OCI-LY7 (cell line): ENCODE measurements at regions not wholly inside any gene's neighbourhood (a gene's known extent, or its start where the extent isn't known, plus 50 kb on each side); places are given as distances from the start of the nearest gene placed in this dataset.

ENCODE experiments used
- BruUV-seq: library from RNA; stranded (reverse); fragments of 400-500 nt; replicated peaks from 2 replicates; lab custom pipeline; 2021; lab: Mats Ljungman, UMichigan
- CTCF ChIA-PET: fragments of 300-600 bp; sonication (Branson Sonifier 250); formaldehyde crosslinking; loops from one replicate; lab custom pipeline; 2022; ENCODE audit warnings: antibody characterized with exemption; ENCODE audit not compliant: unreplicated experiment; lab: Charles Lee
- POLR2A ChIA-PET: fragments of 300-600 bp; sonication (Branson Sonifier 250); formaldehyde crosslinking; loops from one replicate; lab custom pipeline; 2022; ENCODE audit warnings: antibody characterized with exemption; lab: Charles Lee
- DNase-seq: peaks from one replicate; pipeline ENCODE4 v3.0.0-alpha.2; 2015; ENCODE audit warnings: low spot score
- H2AFZ ChIP-seq: fragments of 200-600 bp; sonication (generic), shearing (Covaris generic); 2 replicates; pipeline ENCODE4 v1.6.1; 2014; ENCODE audit warnings: mild to moderate bottlenecking, antibody characterized with exemption, low read length, moderate library complexity
- H3K27ac ChIP-seq: fragments of 200-600 bp; sonication (generic); 2 replicates; pipeline ENCODE4 v1.5.1; 2014; ENCODE audit warnings: mixed run types, low read depth, mild to moderate bottlenecking, moderate library complexity, low read length, inconsistent platforms; ENCODE audit not compliant: poor library complexity, severe bottlenecking
- H3K36me3 ChIP-seq: fragments of 200-600 bp; sonication (generic); 2 replicates; pipeline ENCODE4 v1.6.1; 2014; ENCODE audit warnings: mild to moderate bottlenecking, antibody characterized with exemption, low read length, moderate library complexity, mixed read lengths; ENCODE audit not compliant: insufficient read depth
- H3K4me1 ChIP-seq: fragments of 200-600 bp; sonication (generic); 2 replicates; pipeline ENCODE4 v1.5.1; 2014; ENCODE audit warnings: mild to moderate bottlenecking, low read length; ENCODE audit not compliant: insufficient read depth, poor library complexity, severe bottlenecking
- H3K4me2 ChIP-seq: fragments of 200-600 bp; sonication (generic); 2 replicates; pipeline ENCODE4 v1.6.1; 2014; ENCODE audit warnings: mild to moderate bottlenecking, low read length
- H3K4me3 ChIP-seq: fragments of 200-600 bp; sonication (generic); 2 replicates; pipeline ENCODE4 v1.5.1; 2014; ENCODE audit warnings: mild to moderate bottlenecking, low read depth, low read length; ENCODE audit not compliant: poor library complexity, severe bottlenecking
- H3K79me2 ChIP-seq: fragments of 200-600 bp; sonication (generic); 2 replicates; pipeline ENCODE4 v1.6.1; 2016; ENCODE audit warnings: low read depth, mild to moderate bottlenecking, low read length, moderate library complexity, mixed read lengths; ENCODE audit not compliant: insufficient read depth
- H3K9me2 ChIP-seq: fragments of 200-600 bp; sonication (generic); 2 replicates; pipeline ENCODE4 v1.6.1; 2016; ENCODE audit warnings: mild to moderate bottlenecking, low read length, mixed read lengths; ENCODE audit not compliant: insufficient read depth
- H3K9me3 ChIP-seq: fragments of 200-600 bp; sonication (generic); 2 replicates; pipeline ENCODE4 v1.6.1; 2014; ENCODE audit warnings: mild to moderate bottlenecking, mixed run types, low read length, mixed read lengths
- H4K20me1 ChIP-seq: fragments of 200-600 bp; sonication (generic); 2 replicates; pipeline ENCODE4 v1.6.1; 2014; ENCODE audit warnings: mild to moderate bottlenecking, antibody characterized with exemption, low read length, moderate library complexity, mixed read lengths; ENCODE audit not compliant: insufficient read depth
- EZH2phosphoT487 ChIP-seq: fragments of 200-600 bp; sonication (generic); IDR thresholded peaks from 2 replicates; pipeline ENCODE4 v1.6.1; 2018; ENCODE audit warnings: low read depth, borderline replicate concordance, mild to moderate bottlenecking, mixed run types, antibody characterized with exemption, low read length, moderate library complexity, mixed read lengths
- intact Hi-C: fragments of 100-400 bp; cut with micrococcal nuclease; formaldehyde crosslinking; loops from one replicate; pipeline ENCODE4 v1.10.0; 2022; ENCODE audit not compliant: unreplicated experiment
- TF ChIP-seq, protein P1 (sequence below): fragments of 200-600 bp; sonication (generic); conservative IDR thresholded peaks from 2 replicates; pipeline ENCODE4 v1.5.1; 2014; ENCODE audit warnings: mild to moderate bottlenecking, antibody characterized with exemption, low read length, moderate library complexity, mixed read lengths

DNA sequence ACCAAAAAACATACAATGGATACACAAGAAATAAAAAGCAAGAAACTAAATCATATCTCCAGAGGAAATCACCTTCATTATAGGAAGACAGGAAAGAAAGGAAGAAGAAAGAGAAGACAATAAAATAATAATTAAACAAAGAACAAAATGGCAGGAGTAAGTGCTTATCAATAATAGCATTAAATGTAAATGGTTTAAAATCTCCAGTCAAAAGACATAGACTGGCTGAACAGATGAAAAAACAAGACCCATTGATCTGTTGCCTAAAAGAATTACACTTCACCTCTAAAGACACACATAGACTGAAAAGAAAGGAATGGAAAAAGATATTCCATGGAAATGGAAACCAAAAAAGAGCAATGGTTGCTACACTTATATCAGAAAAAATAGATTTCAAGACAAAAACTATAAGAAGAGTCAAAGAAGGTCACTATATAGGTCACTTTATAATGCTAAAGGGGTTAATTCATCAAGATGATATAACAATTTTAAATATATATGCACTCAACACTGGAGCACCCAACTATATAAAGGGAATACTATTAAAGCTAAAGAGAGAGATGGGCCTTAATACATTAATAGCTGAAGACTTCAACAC, 118.4 kb upstream of the SESN3 start:
- intact Hi-C loops, result no loop called here
- no peaks in the 10 kb centered on the region for H3K9me2 ChIP-seq
- H3K4me3 ChIP-seq, result no peak overlapping the region
- no peak overlapping the region for H2AFZ ChIP-seq
- no peak for TF ChIP-seq EZH2phosphoT487
- TF ChIP-seq, protein P1, sequence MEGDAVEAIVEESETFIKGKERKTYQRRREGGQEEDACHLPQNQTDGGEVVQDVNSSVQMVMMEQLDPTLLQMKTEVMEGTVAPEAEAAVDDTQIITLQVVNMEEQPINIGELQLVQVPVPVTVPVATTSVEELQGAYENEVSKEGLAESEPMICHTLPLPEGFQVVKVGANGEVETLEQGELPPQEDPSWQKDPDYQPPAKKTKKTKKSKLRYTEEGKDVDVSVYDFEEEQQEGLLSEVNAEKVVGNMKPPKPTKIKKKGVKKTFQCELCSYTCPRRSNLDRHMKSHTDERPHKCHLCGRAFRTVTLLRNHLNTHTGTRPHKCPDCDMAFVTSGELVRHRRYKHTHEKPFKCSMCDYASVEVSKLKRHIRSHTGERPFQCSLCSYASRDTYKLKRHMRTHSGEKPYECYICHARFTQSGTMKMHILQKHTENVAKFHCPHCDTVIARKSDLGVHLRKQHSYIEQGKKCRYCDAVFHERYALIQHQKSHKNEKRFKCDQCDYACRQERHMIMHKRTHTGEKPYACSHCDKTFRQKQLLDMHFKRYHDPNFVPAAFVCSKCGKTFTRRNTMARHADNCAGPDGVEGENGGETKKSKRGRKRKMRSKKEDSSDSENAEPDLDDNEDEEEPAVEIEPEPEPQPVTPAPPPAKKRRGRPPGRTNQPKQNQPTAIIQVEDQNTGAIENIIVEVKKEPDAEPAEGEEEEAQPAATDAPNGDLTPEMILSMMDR, result no peak
- H3K36me3 ChIP-seq, result no peaks in the 10 kb centered on the region
- BruUV-seq, result no TSS peak
- no peaks in the 10 kb centered on the region for H3K79me2 ChIP-seq
- H3K4me2 ChIP-seq, result no peak overlapping the region
- H3K27ac ChIP-seq, result no peak overlapping the region
- no peaks in the 10 kb centered on the region for H3K4me1 ChIP-seq
- DNase-seq, result no peak
- POLR2A ChIA-PET, result no interaction called here
- CTCF ChIA-PET, result no interaction called here
- no peaks in the 10 kb centered on the region for H3K9me3 ChIP-seq
- no peaks in the 10 kb centered on the region for H4K20me1 ChIP-seq

DNA sequence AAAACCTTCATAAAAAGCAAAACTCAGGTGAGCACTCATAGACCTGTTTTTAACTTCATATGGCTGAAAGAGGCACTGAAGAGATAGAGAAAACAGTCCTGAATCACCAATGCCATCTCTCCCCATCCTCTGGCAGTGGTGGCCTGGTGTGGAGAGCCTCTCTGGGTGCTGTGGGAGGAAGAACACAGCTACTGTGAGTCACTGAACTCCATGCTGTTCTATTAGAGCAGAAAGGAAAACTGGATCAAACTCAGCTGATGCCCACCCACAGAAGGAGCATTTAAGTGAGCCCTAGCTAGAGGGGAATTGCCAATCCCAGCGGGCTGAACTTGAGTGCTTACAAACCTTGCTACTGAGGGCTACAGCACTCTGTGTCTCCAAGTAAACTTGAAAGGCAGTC, 115.3 kb upstream of the SESN3 start:
- Histone ChIP-seq H3K4me1 (no peaks in the 10 kb centered on the region), H3K9me3 (no peaks in the 10 kb centered on the region), H3K79me2 (no peaks in the 10 kb centered on the region), H3K4me2 (no peak overlapping the region), H3K4me3 (no peak overlapping the region), H3K36me3 (no peaks in the 10 kb centered on the region), H2AFZ (no peak overlapping the region), H3K27ac (no peak overlapping the region), H4K20me1 (no peaks in the 10 kb centered on the region), H3K9me2 (no peaks in the 10 kb centered on the region)
- no TSS peak for BruUV-seq
- DNase-seq, result no peak
- ChIA-PET POLR2A (no interaction called here), CTCF (no interaction called here)
- TF ChIP-seq EZH2phosphoT487, result no peak
- TF ChIP-seq, protein P1, result no peak
- intact Hi-C loops, result no loop called here

DNA sequence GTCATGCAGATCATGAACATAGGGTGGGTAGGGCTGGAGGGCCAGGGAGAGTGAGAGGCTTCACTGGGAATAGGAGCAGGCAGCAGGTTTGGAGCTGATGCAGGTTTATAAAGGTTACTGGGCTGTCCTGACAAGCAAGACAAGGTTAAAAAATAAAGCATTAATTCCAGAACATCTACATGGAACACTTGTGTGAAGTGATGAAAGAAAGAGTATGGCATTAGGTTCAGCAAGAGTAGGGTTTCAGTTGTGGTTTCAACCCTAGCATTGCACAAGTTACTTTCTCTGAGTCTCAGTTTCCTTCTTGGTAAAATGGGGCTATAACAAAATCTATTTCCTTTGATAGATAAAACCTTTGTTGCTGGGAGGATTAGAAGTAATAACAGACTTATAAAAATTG, 114.6 kb upstream of the SESN3 start:
- POLR2A ChIA-PET, result no interaction called here
- intact Hi-C loops, result no loop called here
- Histone ChIP-seq H3K27ac (no peak overlapping the region), H3K9me2 (no peaks in the 10 kb centered on the region), H3K36me3 (no peaks in the 10 kb centered on the region), H4K20me1 (no peaks in the 10 kb centered on the region), H3K4me2 (no peak overlapping the region), H2AFZ (no peak overlapping the region), H3K4me3 (no peak overlapping the region), H3K79me2 (no peaks in the 10 kb centered on the region), H3K9me3 (no peaks in the 10 kb centered on the region), H3K4me1 (no peaks in the 10 kb centered on the region)
- DNase-seq, result no peak
- CTCF ChIA-PET, result no interaction called here
- no peak for TF ChIP-seq EZH2phosphoT487
- TF ChIP-seq, protein P1, result no peak
- no TSS peak for BruUV-seq
